HepG2 (cell line): ENCODE measurements at regions not wholly inside any gene's neighbourhood (a gene's known extent, or its start where the extent isn't known, plus 50 kb on each side); places are given as distances from the start of the nearest gene placed in this dataset.

ENCODE experiments used
- ATAC-seq: fragments of 200-7000 bp; cut with Tn5 transposase; 3 replicates; pipeline ENCODE4 v1.9.1; 2020; ENCODE audit warnings: mild to moderate bottlenecking, moderate library complexity
- BruUV-seq: library from RNA; stranded (reverse); fragments of 400-500 nt; replicated peaks from 2 replicates; lab custom pipeline; 2021; lab: Mats Ljungman, UMichigan
- CTCF ChIA-PET: fragments of 300-600 bp; formaldehyde crosslinking; extraction: SDS; loops from one replicate; lab custom pipeline; 2021; ENCODE audit warnings: low total read pairs, inconsistent platforms, low intra/inter-chr PET ratio; lab: Yijun Ruan, JAX
- POLR2A ChIA-PET: fragments of 350-600 bp; sonication (Branson Sonifier 250); formaldehyde crosslinking; loops from one replicate; lab custom pipeline; 2020; ENCODE audit warnings: antibody characterized with exemption, inconsistent platforms; lab: Yijun Ruan, JAX
- DNase-seq: peaks from one replicate; pipeline ENCODE4 v3.0.0-alpha.2; 2015; ENCODE audit warnings: low spot score
- FAIRE-seq: peaks from 3 replicates; lab custom pipeline; 2011; peaks lifted over from hg19 to GRCh38; lab: Jason Lieb, UNC
- H2AFZ ChIP-seq: one replicate; pipeline ENCODE4 v1.6.1; 2011; ENCODE audit warnings: low read length, inconsistent platforms
- H3K27ac ChIP-seq: fragments of 300-600 bp; 3 replicates; pipeline ENCODE4 v1.8.0; 2011; ENCODE audit warnings: mixed run types, mild to moderate bottlenecking, mixed read lengths, low read length, inconsistent platforms; ENCODE audit not compliant: insufficient read depth; ENCODE audit errors: extremely low read length
- H3K27me3 ChIP-seq, 2 experiments: fragments of 200-600 bp in 1 of 2; 2 replicates in 1 of 2; 3 replicates in 1 of 2; pipeline versions ENCODE4 v1.6.0 to v1.8.0; 2011; ENCODE audit warnings: low read length in 2 of 2, mild to moderate bottlenecking in 2 of 2, moderate library complexity in 2 of 2, inconsistent platforms in 1 of 2; ENCODE audit not compliant: insufficient read depth in 2 of 2, control insufficient read depth in 1 of 2
- H3K36me3 ChIP-seq, 2 experiments: fragments of 200-600 bp in 1 of 2; replicated peaks in 1 of 2; 2 replicates in 1 of 2; 3 replicates in 1 of 2; pipeline versions ENCODE4 v1.5.1 to v1.8.0; 2011; ENCODE audit warnings: low read length in 2 of 2, inconsistent platforms in 1 of 2; ENCODE audit not compliant: insufficient read depth in 2 of 2, control insufficient read depth in 1 of 2
- H3K4me1 ChIP-seq: 2 replicates; pipeline ENCODE4 v1.5.1; 2012; ENCODE audit warnings: low read length, inconsistent platforms; ENCODE audit not compliant: insufficient read depth
- H3K4me2 ChIP-seq: 2 replicates; pipeline ENCODE4 v1.6.0; 2011; ENCODE audit warnings: low read depth, low read length, inconsistent platforms
- H3K4me3 ChIP-seq, 3 experiments: fragments of 200-600 bp in 1 of 3; sonication (generic), shearing (Covaris generic) in 1 of 3; replicated peaks in 1 of 3; 2 replicates each; pipeline ENCODE4 v1.5.1; 2011 to 2016; ENCODE audit warnings: low read length in 3 of 3, inconsistent platforms in 2 of 3, low read depth in 2 of 3, mild to moderate bottlenecking in 2 of 3, control low read depth in 1 of 3, mixed read lengths in 1 of 3; ENCODE audit not compliant: insufficient read depth in 1 of 3
- H3K79me2 ChIP-seq: one replicate; pipeline ENCODE4 v1.6.1; 2011; ENCODE audit warnings: low read length, inconsistent platforms; ENCODE audit not compliant: insufficient read depth
- H3K9ac ChIP-seq: 2 replicates; pipeline ENCODE4 v1.6.0; 2011; ENCODE audit warnings: mild to moderate bottlenecking, low read depth, low read length, inconsistent platforms; ENCODE audit not compliant: insufficient read depth
- H3K9me3 ChIP-seq: 2 replicates; pipeline ENCODE4 v1.5.1; 2012; ENCODE audit warnings: mild to moderate bottlenecking, low read length
- H4K20me1 ChIP-seq: 2 replicates; pipeline ENCODE4 v1.6.0; 2011; ENCODE audit warnings: inconsistent platforms, mild to moderate bottlenecking, low read length, moderate library complexity; ENCODE audit not compliant: insufficient read depth
- ASH2L ChIP-seq: fragments of 300-600, 200-600 bp; sonication (generic); IDR thresholded peaks from 2 replicates; pipeline ENCODE4 v1.7.0; 2017; ENCODE audit warnings: low read depth, mild to moderate bottlenecking, moderate library complexity, mixed read lengths, low read length; ENCODE audit not compliant: insufficient read length
- ATF4 ChIP-seq, 2 experiments: fragments of 450-650 bp in 1 of 2; sonication (generic) in 1 of 2; formaldehyde crosslinking; IDR thresholded peaks; 2 replicates each; pipeline versions ENCODE4 v1.5.0 to v1.8.0; 2020 to 2022; ENCODE audit warnings: mild to moderate bottlenecking in 1 of 2, missing genetic modification reagents in 1 of 2
- BCLAF1 ChIP-seq: fragments of 450-650 bp; IDR thresholded peaks from 2 replicates; pipeline ENCODE4 v1.6.1; 2017; ENCODE audit warnings: mild to moderate bottlenecking
- EHMT2 ChIP-seq: fragments of 200-600 bp; sonication (generic); IDR thresholded peaks from 2 replicates; pipeline ENCODE4 v1.7.0; 2017; ENCODE audit warnings: antibody characterized with exemption, low read depth, low read length, borderline replicate concordance
- MAF1 ChIP-seq: sonication (generic); formaldehyde crosslinking; IDR thresholded peaks from 2 replicates; pipeline ENCODE4 v1.5.0; 2020; ENCODE audit warnings: missing genetic modification reagents, borderline replicate concordance
- MYPOP ChIP-seq: sonication (generic); formaldehyde crosslinking; IDR thresholded peaks from 2 replicates; pipeline ENCODE4 v1.8.1; 2023; ENCODE audit warnings: mild to moderate bottlenecking, moderate library complexity, missing genetic modification reagents
- NONO ChIP-seq, 2 experiments: fragments of 450-650 bp in 1 of 2; sonication (generic) in 1 of 2; formaldehyde crosslinking in 1 of 2; IDR thresholded peaks in 1 of 2; conservative IDR thresholded peaks in 1 of 2; 2 replicates each; pipeline versions ENCODE4 v1.6.1 to v1.8.0; 2017 to 2022; ENCODE audit warnings: mild to moderate bottlenecking in 1 of 2, missing genetic modification reagents in 1 of 2, moderate library complexity in 1 of 2
- RORA ChIP-seq: sonication (generic); formaldehyde crosslinking; IDR thresholded peaks from 2 replicates; pipeline ENCODE4 v1.5.0; 2020; ENCODE audit warnings: mild to moderate bottlenecking, missing genetic modification reagents, moderate library complexity
- ZBTB10 ChIP-seq: sonication (generic); formaldehyde crosslinking; IDR thresholded peaks from 2 replicates; pipeline ENCODE4 v1.4.0; 2020; ENCODE audit warnings: missing genetic modification reagents, borderline replicate concordance
- ZBTB8A ChIP-seq: sonication (generic); formaldehyde crosslinking; IDR thresholded peaks from 2 replicates; pipeline ENCODE4 v1.4.0; 2020; ENCODE audit warnings: mild to moderate bottlenecking, low read depth, missing genetic modification reagents, borderline replicate concordance
- ZNF354B ChIP-seq: sonication (generic); formaldehyde crosslinking; IDR thresholded peaks from 2 replicates; pipeline ENCODE4 v1.8.0; 2022; ENCODE audit warnings: mild to moderate bottlenecking, missing genetic modification reagents
- ZNF792 ChIP-seq: IDR thresholded peaks from 2 replicates; pipeline ENCODE4 v1.6.1; 2016
- ZSCAN31 ChIP-seq: sonication (generic); formaldehyde crosslinking; IDR thresholded peaks from 2 replicates; pipeline ENCODE4 v1.5.0; 2020; ENCODE audit warnings: low read depth, mild to moderate bottlenecking, missing genetic modification reagents
- WGBS: methylation state at CpG from one replicate; pipeline ENCODE4 v1.1.6; 2017; ENCODE audit warnings: low lambda C conversion rate; 5-methylcytosine and 5-hydroxymethylcytosine counted together
- in situ Hi-C: cut with HindIII; loops from 2 replicates; pipeline ENCODE4 v1.10.0; 2017; ENCODE audit warnings: low pct_unique_long_range_greater_than_20kb; ENCODE audit not compliant: extremely low pct_ligation_motif_present
- intact Hi-C: fragments of 100-400 bp; cut with micrococcal nuclease; formaldehyde crosslinking; loops from one replicate; pipeline ENCODE4 v1.10.0; 2022; ENCODE audit not compliant: unreplicated experiment

GRCh38 chrX:55389376-55389775 is 62.6 kb upstream of the MAGEH1 start:
- ChIA-PET CTCF (no interaction called here), POLR2A (no interaction called here)
- in situ Hi-C loops (no loop called here), intact Hi-C loops (no loop called here)
- Histone ChIP-seq H3K4me3 (no peak overlapping the region), H3K79me2 (no peaks in the 10 kb centered on the region), H4K20me1 (no peaks in the 10 kb centered on the region), H3K4me2 (no peak overlapping the region), H2AFZ (no peak overlapping the region), H3K4me1 (no peaks in the 10 kb centered on the region), H3K9me3 (no peaks in the 10 kb centered on the region), H3K36me3 (no peaks in the 10 kb centered on the region), H3K9ac (no peak overlapping the region), H3K27me3 (no peaks in the 10 kb centered on the region), H3K27ac (no peak overlapping the region)
- no peak for TF ChIP-seq ZNF792
- no peak for TF ChIP-seq BCLAF1
- no peak for TF ChIP-seq MYPOP (CRISPR knock-in tag)
- no peak for TF ChIP-seq ZSCAN31 (CRISPR knock-in tag)
- TF ChIP-seq MAF1 (CRISPR knock-in tag), result no peak
- no peak for TF ChIP-seq NONO (IDR thresholded peaks at IDR 0.05)
- TF ChIP-seq NONO (CRISPR knock-in tag; conservative IDR thresholded peaks at IDR 0.05), result no peak
- TF ChIP-seq EHMT2, result no peak
- TF ChIP-seq ASH2L, result no peak
- no peak for TF ChIP-seq ZBTB10 (CRISPR knock-in tag)
- no peak for TF ChIP-seq ZBTB8A (CRISPR knock-in tag)
- no peak for TF ChIP-seq ATF4 (CRISPR knock-in tag; IDR thresholded peaks at IDR 0.05)
- no peak for TF ChIP-seq RORA (CRISPR knock-in tag)
- no peak for TF ChIP-seq ZNF354B (CRISPR knock-in tag)
- no peak for FAIRE-seq
- no CpG with 5 or more reads among the region's 3 CpGs for WGBS
- no TSS peak for BruUV-seq
- no peak for DNase-seq
- no peak for ATAC-seq
